ENCODE measurements at regions not wholly inside any gene's neighbourhood (a gene's known extent, or its start where the extent isn't known, plus 50 kb on each side); places are given as distances from the start of the nearest gene placed in this dataset.
"Not testable (repeated sequence)": the region's sequence is repeated elsewhere in the genome, so short reads cannot be mapped to it uniquely, and the experiment has no call there.

GRCh38 chr9:42340435-42340723 lies 156.9 kb downstream of the SPATA31A6 start:
- TF ChIP-seq, protein P1, sequence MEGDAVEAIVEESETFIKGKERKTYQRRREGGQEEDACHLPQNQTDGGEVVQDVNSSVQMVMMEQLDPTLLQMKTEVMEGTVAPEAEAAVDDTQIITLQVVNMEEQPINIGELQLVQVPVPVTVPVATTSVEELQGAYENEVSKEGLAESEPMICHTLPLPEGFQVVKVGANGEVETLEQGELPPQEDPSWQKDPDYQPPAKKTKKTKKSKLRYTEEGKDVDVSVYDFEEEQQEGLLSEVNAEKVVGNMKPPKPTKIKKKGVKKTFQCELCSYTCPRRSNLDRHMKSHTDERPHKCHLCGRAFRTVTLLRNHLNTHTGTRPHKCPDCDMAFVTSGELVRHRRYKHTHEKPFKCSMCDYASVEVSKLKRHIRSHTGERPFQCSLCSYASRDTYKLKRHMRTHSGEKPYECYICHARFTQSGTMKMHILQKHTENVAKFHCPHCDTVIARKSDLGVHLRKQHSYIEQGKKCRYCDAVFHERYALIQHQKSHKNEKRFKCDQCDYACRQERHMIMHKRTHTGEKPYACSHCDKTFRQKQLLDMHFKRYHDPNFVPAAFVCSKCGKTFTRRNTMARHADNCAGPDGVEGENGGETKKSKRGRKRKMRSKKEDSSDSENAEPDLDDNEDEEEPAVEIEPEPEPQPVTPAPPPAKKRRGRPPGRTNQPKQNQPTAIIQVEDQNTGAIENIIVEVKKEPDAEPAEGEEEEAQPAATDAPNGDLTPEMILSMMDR (conservative IDR thresholded peaks at IDR 0.05 in 1 of 2, IDR thresholded peaks at IDR 0.05 in 1 of 2; ENCODE audit: low read depth in 1 of 2, low read length in 2 of 2), result not testable (repeated sequence)
- TF ChIP-seq EZH2 (IDR thresholded peaks at IDR 0.05; ENCODE audit: low read length, missing control alignments), result not testable (repeated sequence)

Data from fibroblast of lung (primary cell).